Calu3 (cell line): ENCODE measurements at regions not wholly inside any gene's neighbourhood (a gene's known extent, or its start where the extent isn't known, plus 50 kb on each side); places are given as distances from the start of the nearest gene placed in this dataset.
"Not testable (repeated sequence)": the region's sequence is repeated elsewhere in the genome, so short reads cannot be mapped to it uniquely, and the experiment has no call there.

Source experiments
- BruUV-seq: library from RNA; stranded (reverse); fragments of 400-500 nt; replicated peaks from 2 replicates; lab custom pipeline; 2021; lab: Mats Ljungman, UMichigan
- CTCF ChIA-PET: fragments of 300-600 bp; sonication (Branson Sonifier 250); formaldehyde crosslinking; loops from one replicate; lab custom pipeline; 2022; ENCODE audit warnings: antibody characterized with exemption; lab: Charles Lee
- DNase-seq: peaks from one replicate; pipeline ENCODE4 v3.0.0; 2022
- H3K27ac Mint-ChIP-seq: one replicate; pipeline ENCODE4 v1.8.0; 2022; ENCODE audit warnings: mixed read lengths; ENCODE audit not compliant: unreplicated experiment
- H3K27me3 Mint-ChIP-seq: one replicate; pipeline ENCODE4 v1.8.0; 2022; ENCODE audit warnings: mixed read lengths; ENCODE audit not compliant: unreplicated experiment
- H3K36me3 Mint-ChIP-seq: one replicate; pipeline ENCODE4 v1.8.0; 2022; ENCODE audit warnings: mild to moderate bottlenecking, moderate library complexity, mixed read lengths; ENCODE audit not compliant: insufficient read depth, unreplicated experiment
- H3K4me1 Mint-ChIP-seq: one replicate; pipeline ENCODE4 v1.8.0; 2022; ENCODE audit warnings: mild to moderate bottlenecking, low read depth, mixed read lengths; ENCODE audit not compliant: unreplicated experiment
- H3K4me3 Mint-ChIP-seq: one replicate; pipeline ENCODE4 v1.8.0; 2022; ENCODE audit warnings: mild to moderate bottlenecking, low read depth, moderate library complexity, mixed read lengths; ENCODE audit not compliant: unreplicated experiment
- H3K9me3 Mint-ChIP-seq: one replicate; pipeline ENCODE4 v1.8.0; 2022; ENCODE audit warnings: low read depth, mixed read lengths; ENCODE audit not compliant: unreplicated experiment
- CTCF ChIP-seq: fragments of 200-600 bp; IDR thresholded peaks from one replicate; pipeline ENCODE4 v1.8.0; 2022; ENCODE audit warnings: antibody characterized with exemption; ENCODE audit not compliant: unreplicated experiment
- intact Hi-C: fragments of 100-400 bp; cut with micrococcal nuclease; formaldehyde crosslinking; loops from one replicate; pipeline ENCODE4 v1.10.0; 2022; ENCODE audit not compliant: unreplicated experiment

- peaks cover 3% of the 10 kb centered on the region for H3K9me3 Mint-ChIP-seq
- CTCF ChIA-PET: no interaction called here
- intact Hi-C loops: no loop called here
- H3K4me3 Mint-ChIP-seq: no peak overlapping the region
- H3K4me1 Mint-ChIP-seq: peaks cover 11% of the 10 kb centered on the region
- DNase-seq: no peak
- no peaks in the 10 kb centered on the region for H3K36me3 Mint-ChIP-seq
- H3K27me3 Mint-ChIP-seq: no peaks in the 10 kb centered on the region
- no peak overlapping the region for H3K27ac Mint-ChIP-seq
- no TSS peak for BruUV-seq
- no peak for TF ChIP-seq CTCF
Measured at GRCh38 chr11:35046681-35047080, 92.3 kb upstream of the CD44 start.

- no peak overlapping the region for H3K27ac Mint-ChIP-seq
- H3K9me3 Mint-ChIP-seq: peaks cover 3% of the 10 kb centered on the region
- no peak overlapping the region for H3K4me3 Mint-ChIP-seq
- CTCF ChIA-PET: no interaction called here
- intact Hi-C loops: no loop called here
- no peak for TF ChIP-seq CTCF
- no peaks in the 10 kb centered on the region for H3K27me3 Mint-ChIP-seq
- peaks cover 11% of the 10 kb centered on the region for H3K4me1 Mint-ChIP-seq
- no peaks in the 10 kb centered on the region for H3K36me3 Mint-ChIP-seq
- DNase-seq: no peak
- no TSS peak for BruUV-seq
Measured at GRCh38 chr11:35047179-35047578, 91.8 kb upstream of the CD44 start.

- Mint-ChIP-seq H3K4me1 (peaks cover 11% of the 10 kb centered on the region), H3K36me3 (no peaks in the 10 kb centered on the region), H3K27me3 (no peaks in the 10 kb centered on the region), H3K9me3 (peaks cover 6% of the 10 kb centered on the region), H3K27ac (no peak overlapping the region), H3K4me3 (no peak overlapping the region)
- CTCF ChIA-PET: no interaction called here
- no TSS peak for BruUV-seq
- no peak for TF ChIP-seq CTCF
- intact Hi-C loops: no loop called here
- no peak for DNase-seq
Measured at GRCh38 chr11:35047769-35048168, 91.2 kb upstream of the CD44 start.

GRCh38 chr11:35048346-35048745 is 90.6 kb upstream of the CD44 start:
- peaks cover 11% of the 10 kb centered on the region for H3K4me1 Mint-ChIP-seq
- CTCF ChIA-PET: not testable (repeated sequence)

GRCh38 chr11:35049859-35050531 is 89.0 kb upstream of the CD44 start:
- Mint-ChIP-seq H3K36me3 (no peaks in the 10 kb centered on the region), H3K4me1 (peaks cover 11% of the 10 kb centered on the region), H3K27me3 (no peaks in the 10 kb centered on the region), H3K4me3 (no peak overlapping the region), H3K27ac (no peak overlapping the region), H3K9me3 (peaks cover 6% of the 10 kb centered on the region)
- no peak for DNase-seq
- BruUV-seq: no TSS peak
- CTCF ChIA-PET: no interaction called here
- intact Hi-C loops: no loop called here
- TF ChIP-seq CTCF: no peak

More at GRCh38 chr11:35048346-35048745, 90.6 kb upstream of the CD44 start:
- H3K9me3 Mint-ChIP-seq, intact Hi-C loops, H3K36me3 Mint-ChIP-seq, H3K27me3 Mint-ChIP-seq, BruUV-seq, H3K4me3 Mint-ChIP-seq, DNase-seq: not testable (repeated sequence)
- peak overlapping the region; percentile 34 for H3K27ac Mint-ChIP-seq
